A673 (cell line): ENCODE measurements at regions not wholly inside any gene's neighbourhood (a gene's known extent, or its start where the extent isn't known, plus 50 kb on each side); places are given as distances from the start of the nearest gene placed in this dataset.

Experiments used
- BruUV-seq: library from RNA; stranded (reverse); fragments of 400-500 nt; replicated peaks from 2 replicates; lab custom pipeline; 2021; lab: Mats Ljungman, UMichigan
- CTCF ChIA-PET: fragments of 300-600 bp; sonication (Branson Sonifier 250); formaldehyde crosslinking; loops from one replicate; lab custom pipeline; 2022; ENCODE audit warnings: antibody characterized with exemption; lab: Charles Lee
- POLR2A ChIA-PET: fragments of 300-600 bp; sonication (Branson Sonifier 250); formaldehyde crosslinking; loops from one replicate; lab custom pipeline; 2022; ENCODE audit warnings: antibody characterized with exemption; ENCODE audit not compliant: low non-redundant PET; lab: Charles Lee
- DNase-seq: peaks from one replicate; pipeline ENCODE4 v3.0.0-alpha.2; 2015; ENCODE audit warnings: low spot score
- H3K27ac ChIP-seq: fragments of 200-600 bp; sonication (generic); 2 replicates; pipeline ENCODE4 v1.5.1; 2016; ENCODE audit warnings: mixed run types, low read depth, mild to moderate bottlenecking, mixed read lengths, antibody characterized with exemption, low read length; ENCODE audit not compliant: poor library complexity, severe bottlenecking
- H3K27me3 ChIP-seq: fragments of 200-600 bp; sonication (generic); replicated peaks from 2 replicates; pipeline ENCODE4 v1.6.1; 2017; ENCODE audit warnings: mixed run types, low read depth, mild to moderate bottlenecking, mixed read lengths, antibody characterized with exemption, low read length; ENCODE audit not compliant: insufficient read depth, poor library complexity
- H3K36me3 ChIP-seq: fragments of 200-600 bp; sonication (generic); 2 replicates; pipeline ENCODE4 v1.6.1; 2016; ENCODE audit warnings: mixed run types, mild to moderate bottlenecking, mixed read lengths, antibody characterized with exemption, low read length; ENCODE audit not compliant: insufficient read depth, poor library complexity, severe bottlenecking
- H3K4me1 ChIP-seq: fragments of 200-600 bp; sonication (generic); 2 replicates; pipeline ENCODE4 v1.6.1; 2017; ENCODE audit warnings: mixed run types, mild to moderate bottlenecking, mixed read lengths, antibody characterized with exemption, low read length; ENCODE audit not compliant: insufficient read depth, poor library complexity, severe bottlenecking
- H3K4me3 ChIP-seq: fragments of 200-600 bp; sonication (generic); 2 replicates; pipeline ENCODE4 v1.5.1; 2016; ENCODE audit warnings: low read depth, mixed run types, mild to moderate bottlenecking, mixed read lengths, low read length; ENCODE audit not compliant: poor library complexity, severe bottlenecking
- H3K9me3 ChIP-seq: fragments of 200-600 bp; sonication (generic); 2 replicates; pipeline ENCODE4 v1.6.1; 2016; ENCODE audit warnings: mixed run types, low read depth, mild to moderate bottlenecking, mixed read lengths, antibody characterized with exemption, low read length; ENCODE audit not compliant: poor library complexity, severe bottlenecking
- EZH2 ChIP-seq: fragments of 200-600 bp; sonication (generic); IDR thresholded peaks from 2 replicates; pipeline ENCODE4 v1.6.1; 2017; ENCODE audit warnings: borderline replicate concordance, low read depth, mild to moderate bottlenecking, mixed read lengths, antibody characterized with exemption, low read length; ENCODE audit not compliant: poor library complexity, severe bottlenecking
- intact Hi-C: fragments of 100-400 bp; cut with micrococcal nuclease; formaldehyde crosslinking; loops from one replicate; pipeline ENCODE4 v1.10.0; 2022; ENCODE audit not compliant: unreplicated experiment
- TF ChIP-seq, protein P1 (sequence below): fragments of 300-800, 200-600 bp; sonication (generic); conservative IDR thresholded peaks from 2 replicates; pipeline ENCODE4 v1.5.1; 2017; ENCODE audit warnings: low read depth, mild to moderate bottlenecking, antibody characterized with exemption, low read length, moderate library complexity, mixed read lengths

DNA sequence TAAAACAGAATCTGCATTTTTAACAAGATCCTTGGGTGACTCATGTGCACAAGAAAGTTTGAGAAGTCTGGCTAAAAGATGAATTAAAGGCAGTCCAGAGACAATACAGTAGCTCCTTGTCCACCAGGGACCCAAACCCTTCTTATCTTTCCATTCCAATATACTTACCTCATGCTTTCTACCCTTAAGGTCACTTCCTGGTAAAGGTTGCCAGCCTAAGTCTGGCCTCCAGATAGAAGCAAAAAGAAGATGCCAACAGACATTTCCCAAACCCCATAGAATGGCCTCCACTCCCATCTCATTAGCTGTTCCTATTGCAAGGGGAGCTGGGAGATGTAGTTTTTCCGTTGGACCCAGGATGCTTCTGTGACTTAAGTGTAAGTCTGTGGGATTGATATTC lies 101.4 kb upstream of the XYLT1 start:
- ChIA-PET CTCF (no interaction called here), POLR2A (no interaction called here)
- no peak overlapping the region for H3K27ac ChIP-seq
- TF ChIP-seq EZH2: no peak
- TF ChIP-seq, protein P1, sequence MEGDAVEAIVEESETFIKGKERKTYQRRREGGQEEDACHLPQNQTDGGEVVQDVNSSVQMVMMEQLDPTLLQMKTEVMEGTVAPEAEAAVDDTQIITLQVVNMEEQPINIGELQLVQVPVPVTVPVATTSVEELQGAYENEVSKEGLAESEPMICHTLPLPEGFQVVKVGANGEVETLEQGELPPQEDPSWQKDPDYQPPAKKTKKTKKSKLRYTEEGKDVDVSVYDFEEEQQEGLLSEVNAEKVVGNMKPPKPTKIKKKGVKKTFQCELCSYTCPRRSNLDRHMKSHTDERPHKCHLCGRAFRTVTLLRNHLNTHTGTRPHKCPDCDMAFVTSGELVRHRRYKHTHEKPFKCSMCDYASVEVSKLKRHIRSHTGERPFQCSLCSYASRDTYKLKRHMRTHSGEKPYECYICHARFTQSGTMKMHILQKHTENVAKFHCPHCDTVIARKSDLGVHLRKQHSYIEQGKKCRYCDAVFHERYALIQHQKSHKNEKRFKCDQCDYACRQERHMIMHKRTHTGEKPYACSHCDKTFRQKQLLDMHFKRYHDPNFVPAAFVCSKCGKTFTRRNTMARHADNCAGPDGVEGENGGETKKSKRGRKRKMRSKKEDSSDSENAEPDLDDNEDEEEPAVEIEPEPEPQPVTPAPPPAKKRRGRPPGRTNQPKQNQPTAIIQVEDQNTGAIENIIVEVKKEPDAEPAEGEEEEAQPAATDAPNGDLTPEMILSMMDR: no peak
- H3K4me3 ChIP-seq: no peak overlapping the region
- intact Hi-C loops: no loop called here
- H3K36me3 ChIP-seq: no peaks in the 10 kb centered on the region
- no peaks in the 10 kb centered on the region for H3K27me3 ChIP-seq
- no peaks in the 10 kb centered on the region for H3K9me3 ChIP-seq
- BruUV-seq: no TSS peak
- no peaks in the 10 kb centered on the region for H3K4me1 ChIP-seq
- DNase-seq: no peak

DNA sequence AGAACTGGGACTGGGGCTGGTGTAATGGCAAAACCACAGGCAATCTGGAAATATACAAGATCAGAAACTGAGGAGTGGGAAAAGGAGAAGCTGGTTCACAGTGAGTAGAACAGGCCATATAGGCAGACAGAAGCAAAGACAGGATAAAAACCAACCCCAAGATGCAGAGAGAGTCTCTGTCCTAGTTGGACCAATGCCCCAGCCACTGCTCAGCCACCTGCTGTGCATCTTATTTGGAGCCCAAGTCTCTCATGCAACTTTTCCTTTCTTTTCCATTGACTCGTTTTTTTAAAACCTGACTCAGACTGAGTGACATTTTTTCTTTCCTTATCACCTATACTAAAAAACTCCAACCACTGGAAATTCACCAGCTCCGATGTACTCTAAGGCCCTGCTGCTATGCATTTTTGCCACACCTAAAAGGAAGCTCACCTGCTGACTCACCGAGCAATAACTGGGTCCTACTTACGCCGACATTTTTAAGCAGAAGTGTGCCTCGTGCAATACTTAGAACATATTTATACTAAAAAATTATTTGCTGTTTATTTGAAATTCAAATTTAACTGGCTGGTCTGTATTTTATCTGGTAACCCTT lies 100.8 kb upstream of the XYLT1 start:
- BruUV-seq: no TSS peak
- Histone ChIP-seq H3K27me3 (no peaks in the 10 kb centered on the region), H3K27ac (no peak overlapping the region), H3K4me3 (no peak overlapping the region), H3K36me3 (no peaks in the 10 kb centered on the region), H3K9me3 (no peaks in the 10 kb centered on the region), H3K4me1 (no peaks in the 10 kb centered on the region)
- ChIA-PET POLR2A (no interaction called here), CTCF (no interaction called here)
- no peak for DNase-seq
- TF ChIP-seq, protein P1: no peak
- no peak for TF ChIP-seq EZH2
- intact Hi-C loops: no loop called here

DNA sequence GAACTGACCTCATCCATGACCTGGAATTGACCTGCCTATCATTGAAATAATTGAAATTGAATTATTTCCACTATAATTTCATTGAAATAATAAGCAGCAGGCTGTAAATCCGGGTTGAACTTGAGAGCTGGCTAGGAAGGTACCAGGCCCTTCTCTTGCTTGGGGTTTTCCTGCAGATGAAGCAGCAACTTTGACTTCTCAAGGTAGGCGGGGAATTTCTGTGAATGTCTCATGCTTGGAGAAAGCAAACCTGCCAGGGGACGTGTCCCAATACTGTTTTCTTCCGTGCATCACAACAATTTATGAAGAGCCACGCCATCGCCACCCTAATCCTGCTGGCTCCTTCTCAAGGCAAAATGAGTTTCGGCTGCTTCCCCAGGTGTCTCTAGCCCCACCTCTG lies 97.5 kb upstream of the XYLT1 start:
- H3K36me3 ChIP-seq: no peaks in the 10 kb centered on the region
- no peak for DNase-seq
- POLR2A ChIA-PET: no interaction called here
- no peaks in the 10 kb centered on the region for H3K27me3 ChIP-seq
- intact Hi-C loops: no loop called here
- no TSS peak for BruUV-seq
- no peak overlapping the region for H3K27ac ChIP-seq
- H3K4me3 ChIP-seq: no peak overlapping the region
- TF ChIP-seq EZH2: no peak
- TF ChIP-seq, protein P1: no peak
- no peaks in the 10 kb centered on the region for H3K4me1 ChIP-seq
- CTCF ChIA-PET: no interaction called here
- no peaks in the 10 kb centered on the region for H3K9me3 ChIP-seq
